GM18498 (cell line): ENCODE measurements at regions not wholly inside any gene's neighbourhood (a gene's known extent, or its start where the extent isn't known, plus 50 kb on each side); places are given as distances from the start of the nearest gene placed in this dataset.
A peak's percentile ranks its signal among the peaks of the same experiment; 100 is the strongest.

Experiments
- ATAC-seq: cut with Tn5 transposase; IDR thresholded peaks from one replicate; pipeline ENCODE4 v1.9.1; 2021; ENCODE audit warnings: mild to moderate bottlenecking, moderate library complexity; ENCODE audit not compliant: unreplicated experiment

- no peak for ATAC-seq
These were observed 189.6 kb upstream of the NRP1 start for GRCh38 chr10:33524041-33524440.

GRCh38 chr10:33523236-33523792 is 188.8 kb upstream of the NRP1 start:
- no peak for ATAC-seq

- no peak for ATAC-seq
These were observed 187.4 kb upstream of the NRP1 start for GRCh38 chr10:33521904-33522303.

- ATAC-seq = no peak
These were observed 186.6 kb upstream of the NRP1 start for GRCh38 chr10:33521062-33521461.

GRCh38 chr10:33520223-33520622 is 185.8 kb upstream of the NRP1 start:
- ATAC-seq = no peak

- ATAC-seq = no peak
These were observed 184.8 kb upstream of the NRP1 start for GRCh38 chr10:33519130-33519860.

- ATAC-seq = no peak
These were observed 175.7 kb upstream of the NRP1 start for GRCh38 chr10:33510206-33510605.

- ATAC-seq = peak; percentile 78
These were observed 174.9 kb upstream of the NRP1 start for GRCh38 chr10:33509231-33509831.

- ATAC-seq = no peak
These were observed 173.4 kb upstream of the NRP1 start for GRCh38 chr10:33507662-33508425.

- peak; percentile 86 for ATAC-seq
These were observed 172.6 kb upstream of the NRP1 start for GRCh38 chr10:33506838-33507661.

- ATAC-seq = no peak
These were observed 171.9 kb upstream of the NRP1 start for GRCh38 chr10:33506391-33506790.

GRCh38 chr10:33501161-33501560 is 166.7 kb upstream of the NRP1 start:
- no peak for ATAC-seq

GRCh38 chr10:33498391-33498891 is 164.0 kb upstream of the NRP1 start:
- ATAC-seq = no peak

GRCh38 chr10:33497338-33497737 is 162.9 kb upstream of the NRP1 start:
- ATAC-seq = no peak

- no peak for ATAC-seq
These were observed 161.6 kb upstream of the NRP1 start for GRCh38 chr10:33496096-33496495.

GRCh38 chr10:33494694-33495265 is 160.3 kb upstream of the NRP1 start:
- no peak for ATAC-seq

GRCh38 chr10:33493978-33494377 is 159.5 kb upstream of the NRP1 start:
- ATAC-seq = no peak

GRCh38 chr10:33493497-33493896 is 159.0 kb upstream of the NRP1 start:
- ATAC-seq = no peak

GRCh38 chr10:33492701-33493345 is 158.4 kb upstream of the NRP1 start:
- no peak for ATAC-seq
